Smooth muscle cell of the brain vasculature (primary cell): ENCODE measurements at regions not wholly inside any gene's neighbourhood (a gene's known extent, or its start where the extent isn't known, plus 50 kb on each side); places are given as distances from the start of the nearest gene placed in this dataset.
"Not testable (repeated sequence)": the region's sequence is repeated elsewhere in the genome, so short reads cannot be mapped to it uniquely, and the experiment has no call there.

Experiments
- DNase-seq: peaks from one replicate; pipeline ENCODE4 v3.0.0-alpha.2; 2012; ENCODE audit warnings: low read depth, low spot score

- DNase-seq: no peak
These were observed 276.7 kb upstream of the RARB start for GRCh38 chr3:25151281-25151902.

- DNase-seq: no peak
These were observed 276.2 kb upstream of the RARB start for GRCh38 chr3:25151903-25152295.

- DNase-seq: no peak
These were observed 274.9 kb upstream of the RARB start for GRCh38 chr3:25153136-25153535.

- no peak for DNase-seq
These were observed 274.5 kb upstream of the RARB start for GRCh38 chr3:25153561-25153960.

- DNase-seq: no peak
These were observed 272.2 kb upstream of the RARB start for GRCh38 chr3:25155652-25156471.

- DNase-seq: no peak
These were observed 271.4 kb upstream of the RARB start for GRCh38 chr3:25156626-25157025.

- no peak for DNase-seq
These were observed 262.8 kb upstream of the RARB start for GRCh38 chr3:25165306-25165705.

- no peak for DNase-seq
These were observed 262.0 kb upstream of the RARB start for GRCh38 chr3:25166016-25166415.

- no peak for DNase-seq
These were observed 258.9 kb upstream of the RARB start for GRCh38 chr3:25169151-25169550.

- no peak for DNase-seq
These were observed 258.0 kb upstream of the RARB start for GRCh38 chr3:25170021-25170420.

- DNase-seq: no peak
These were observed 256.8 kb upstream of the RARB start for GRCh38 chr3:25171118-25171807.

- DNase-seq: no peak
These were observed 256.2 kb upstream of the RARB start for GRCh38 chr3:25171897-25172296.

- no peak for DNase-seq
These were observed 254.5 kb upstream of the RARB start for GRCh38 chr3:25173606-25174005.

- no peak for DNase-seq
These were observed 253.8 kb upstream of the RARB start for GRCh38 chr3:25174251-25174650.

- DNase-seq: no peak
These were observed 251.0 kb upstream of the RARB start for GRCh38 chr3:25177041-25177440.

GRCh38 chr3:25178672-25179071, 249.4 kb upstream of the RARB start:
- no peak for DNase-seq

GRCh38 chr3:25181096-25181495, 247.0 kb upstream of the RARB start:
- DNase-seq: no peak

GRCh38 chr3:25182794-25183193, 245.3 kb upstream of the RARB start:
- DNase-seq: no peak

GRCh38 chr3:25184641-25185250, 243.3 kb upstream of the RARB start:
- DNase-seq: no peak

- no peak for DNase-seq
These were observed 236.4 kb upstream of the RARB start for GRCh38 chr3:25191673-25192072.

- DNase-seq: not testable (repeated sequence)
These were observed 228.5 kb upstream of the RARB start for GRCh38 chr3:25199567-25199966.

GRCh38 chr3:25212736-25213135, 215.3 kb upstream of the RARB start:
- no peak for DNase-seq
